ENCODE measurements at regions not wholly inside any gene's neighbourhood (a gene's known extent, or its start where the extent isn't known, plus 50 kb on each side); places are given as distances from the start of the nearest gene placed in this dataset.
A peak's percentile ranks its signal among the peaks of the same experiment; 100 is the strongest.

- no peaks in the 10 kb centered on the region for H3K9me3 ChIP-seq (ENCODE audit: control insufficient read depth in 4 of 4, low read length in 3 of 4)
- no peak overlapping the region for H3K27ac ChIP-seq (ENCODE audit: low read depth in 1 of 2, low read length in 2 of 2)
- H3K4me1 ChIP-seq (ENCODE audit: control insufficient read depth in 4 of 4, insufficient read depth in 4 of 4, low read length in 3 of 4): no peaks in the 10 kb centered on the region
- no peaks in the 10 kb centered on the region for H3K27me3 ChIP-seq (ENCODE audit: control insufficient read depth in 4 of 4, insufficient read depth in 4 of 4, low read length in 3 of 4)
- no peaks in the 10 kb centered on the region for H3K36me3 ChIP-seq (ENCODE audit: control insufficient read depth in 4 of 4, insufficient read depth in 3 of 4, low read depth in 1 of 4, low read length in 3 of 4)
- DNase-seq (ENCODE audit: low spot score): no peak
- no peak overlapping the region for H3K9ac ChIP-seq (ENCODE audit: low read depth in 1 of 2, low read length in 2 of 2)
- 47% methylated on average over 5 of the region's 5 CpGs for WGBS
- TF ChIP-seq HNF4A (conservative IDR thresholded peaks at IDR 0.05) (peak; percentile 74 to 80), YY1 (IDR thresholded peaks at IDR 0.05) (no peak), FOXA1 (IDR thresholded peaks at IDR 0.05) (peak; percentile 60), HNF4G (IDR thresholded peaks at IDR 0.05) (peak; percentile 33), FOXA2 (IDR thresholded peaks at IDR 0.05) (peak; percentile 74), RAD21 (IDR thresholded peaks at IDR 0.05) (peak; percentile 29 to 57), ATF3 (IDR thresholded peaks at IDR 0.05) (no peak), GABPA (IDR thresholded peaks at IDR 0.05 in 1 of 2, conservative IDR thresholded peaks at IDR 0.05 in 1 of 2) (no peak), REST (IDR thresholded peaks at IDR 0.05) (peak; percentile 32), ZBTB33 (IDR thresholded peaks at IDR 0.05) (no peak), RXRA (IDR thresholded peaks at IDR 0.05) (peak in 1 of 2 donors; percentile 58), SP1 (IDR thresholded peaks at IDR 0.05) (peak; percentile 70), TAF1 (conservative IDR thresholded peaks at IDR 0.05) (no peak), EGR1 (IDR thresholded peaks at IDR 0.05; ENCODE audit: low read depth in 2 of 2) (peak in 1 of 2 donors; percentile 46), MAX (IDR thresholded peaks at IDR 0.05) (peak; percentile 34), JUND (IDR thresholded peaks at IDR 0.05) (no peak)
- H3K4me3 ChIP-seq (ENCODE audit: low read depth in 1 of 3, low read length in 3 of 3): no peak overlapping the region
These were observed 638.6 kb downstream of the BCOR start for GRCh38 chrX:39459204-39459603.

GRCh38 chrX:39459952-39460351 lies 637.8 kb downstream of the BCOR start:
- 91% methylated on average over 3 of the region's 3 CpGs for WGBS
- no peak for DNase-seq (ENCODE audit: low spot score)
- TF ChIP-seq TAF1 (conservative IDR thresholded peaks at IDR 0.05): no peak
- no peak for TF ChIP-seq ATF3 (IDR thresholded peaks at IDR 0.05)
- no peak for TF ChIP-seq RAD21 (IDR thresholded peaks at IDR 0.05)

More at GRCh38 chrX:39459952-39460351, 637.8 kb downstream of the BCOR start:
- Histone ChIP-seq H3K9ac (ENCODE audit: low read depth in 1 of 2, low read length in 2 of 2) (no peak overlapping the region), H3K27ac (ENCODE audit: low read depth in 1 of 2, low read length in 2 of 2) (no peak overlapping the region), H3K9me3 (ENCODE audit: control insufficient read depth in 4 of 4, low read length in 3 of 4) (no peaks in the 10 kb centered on the region), H3K36me3 (ENCODE audit: control insufficient read depth in 4 of 4, insufficient read depth in 3 of 4, low read depth in 1 of 4, low read length in 3 of 4) (no peaks in the 10 kb centered on the region), H3K4me3 (ENCODE audit: low read depth in 1 of 3, low read length in 3 of 3) (no peak overlapping the region), H3K27me3 (ENCODE audit: control insufficient read depth in 4 of 4, insufficient read depth in 4 of 4, low read length in 3 of 4) (no peaks in the 10 kb centered on the region), H3K4me1 (ENCODE audit: control insufficient read depth in 4 of 4, insufficient read depth in 4 of 4, low read length in 3 of 4) (no peaks in the 10 kb centered on the region)
